ENCODE measurements at regions not wholly inside any gene's neighbourhood (a gene's known extent, or its start where the extent isn't known, plus 50 kb on each side); places are given as distances from the start of the nearest gene placed in this dataset.
"Not testable (repeated sequence)": the region's sequence is repeated elsewhere in the genome, so short reads cannot be mapped to it uniquely, and the experiment has no call there.

DNA sequence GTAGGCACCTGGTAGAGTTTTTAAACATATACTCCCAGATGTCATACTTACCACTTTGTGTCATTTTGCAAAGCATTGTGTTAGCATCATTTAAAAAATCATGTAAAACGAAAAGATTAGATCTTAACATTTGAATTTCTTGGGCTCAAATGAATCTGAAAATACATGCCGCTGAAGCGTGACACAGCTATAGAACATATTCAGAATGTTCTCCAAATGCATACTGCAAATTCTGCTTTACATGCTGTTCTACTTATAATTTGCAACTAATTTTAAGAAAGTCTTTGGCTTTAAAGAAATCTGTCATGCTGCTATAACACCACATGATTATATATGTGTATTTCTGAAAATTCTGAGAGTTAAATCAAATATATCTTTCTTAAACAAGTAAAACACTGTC, 109.2 kb upstream of the CAV2 start:
- no peaks in the 10 kb centered on the region for H3K4me1 Mint-ChIP-seq

DNA sequence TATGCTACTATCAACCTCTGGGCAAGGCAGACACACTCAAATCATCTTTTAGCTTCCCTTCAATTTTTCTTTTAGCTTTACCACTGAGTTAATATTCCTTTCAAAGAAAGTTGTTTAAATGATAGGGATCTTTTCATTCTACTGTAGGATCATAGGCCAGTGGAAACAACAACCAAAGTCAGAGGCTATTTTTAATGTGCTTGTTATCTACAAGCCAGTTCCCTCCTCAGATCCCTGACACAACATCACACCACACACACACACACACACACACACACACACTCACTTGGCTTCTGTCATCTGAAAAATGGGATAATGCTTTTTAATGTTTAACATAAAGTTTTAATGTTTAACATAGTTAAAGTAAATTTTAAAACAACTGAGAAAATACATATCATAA, 106.7 kb upstream of the CAV2 start:
- H3K4me1 Mint-ChIP-seq = no peaks in the 10 kb centered on the region
- peaks cover 5% of the 10 kb centered on the region for H3K27me3 Mint-ChIP-seq
- H3K36me3 Mint-ChIP-seq = no peaks in the 10 kb centered on the region
- H3K9me3 Mint-ChIP-seq = no peaks in the 10 kb centered on the region
- no peak overlapping the region for H3K4me3 Mint-ChIP-seq
- H3K27ac Mint-ChIP-seq = no peak overlapping the region

More for the DNA sequence above, 109.2 kb upstream of the CAV2 start:
- Mint-ChIP-seq H3K9me3 (no peaks in the 10 kb centered on the region), H3K36me3 (no peaks in the 10 kb centered on the region), H3K27me3 (peaks cover 5% of the 10 kb centered on the region), H3K27ac (no peak overlapping the region), H3K4me3 (no peak overlapping the region)

DNA sequence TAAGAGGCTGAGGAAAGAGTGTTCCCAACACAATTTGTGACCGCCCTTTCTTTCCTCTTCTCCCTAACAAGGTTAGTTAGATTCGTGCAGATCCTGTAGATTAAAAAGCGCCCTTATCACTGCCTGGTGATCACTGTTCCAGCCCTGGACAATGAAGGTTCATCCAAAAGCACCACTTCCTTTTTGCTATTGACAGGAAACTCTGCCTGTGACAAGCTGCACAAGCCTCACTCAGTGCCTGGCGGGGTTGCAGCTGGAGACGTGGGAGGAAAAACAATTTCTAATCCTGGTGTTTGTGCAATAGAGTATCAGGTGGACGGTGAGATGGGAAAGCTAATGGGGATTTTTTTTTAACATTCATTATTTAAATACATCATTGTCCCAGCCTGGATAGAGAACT, 105.9 kb upstream of the CAV2 start:
- Mint-ChIP-seq H3K36me3 (no peaks in the 10 kb centered on the region), H3K4me3 (no peak overlapping the region), H3K4me1 (no peaks in the 10 kb centered on the region), H3K27me3 (peaks cover 5% of the 10 kb centered on the region), H3K9me3 (no peaks in the 10 kb centered on the region), H3K27ac (no peak overlapping the region)

DNA sequence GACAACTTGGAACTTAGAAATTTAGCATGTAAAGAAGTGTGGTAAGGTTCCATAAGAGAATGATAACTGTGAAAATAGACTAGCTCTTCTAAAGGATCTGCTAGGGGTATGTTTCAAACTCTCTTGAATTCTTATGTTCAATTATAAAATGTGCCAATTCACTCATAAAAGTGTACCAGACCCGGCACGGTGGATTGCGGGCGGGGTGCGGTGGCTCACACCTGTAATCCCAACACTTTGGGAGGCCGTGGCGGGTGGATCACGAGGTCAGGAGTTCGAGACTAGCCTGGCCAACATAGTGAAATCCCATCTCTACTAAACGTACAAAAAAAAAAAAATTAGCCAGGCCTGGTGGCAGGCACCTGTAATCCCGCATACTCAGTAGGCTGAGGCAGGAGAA, 105.4 kb upstream of the CAV2 start:
- H3K27ac Mint-ChIP-seq = no peak overlapping the region
- no peaks in the 10 kb centered on the region for H3K4me1 Mint-ChIP-seq
- no peaks in the 10 kb centered on the region for H3K9me3 Mint-ChIP-seq
- H3K4me3 Mint-ChIP-seq = no peak overlapping the region
- peaks cover 5% of the 10 kb centered on the region for H3K27me3 Mint-ChIP-seq
- no peaks in the 10 kb centered on the region for H3K36me3 Mint-ChIP-seq

DNA sequence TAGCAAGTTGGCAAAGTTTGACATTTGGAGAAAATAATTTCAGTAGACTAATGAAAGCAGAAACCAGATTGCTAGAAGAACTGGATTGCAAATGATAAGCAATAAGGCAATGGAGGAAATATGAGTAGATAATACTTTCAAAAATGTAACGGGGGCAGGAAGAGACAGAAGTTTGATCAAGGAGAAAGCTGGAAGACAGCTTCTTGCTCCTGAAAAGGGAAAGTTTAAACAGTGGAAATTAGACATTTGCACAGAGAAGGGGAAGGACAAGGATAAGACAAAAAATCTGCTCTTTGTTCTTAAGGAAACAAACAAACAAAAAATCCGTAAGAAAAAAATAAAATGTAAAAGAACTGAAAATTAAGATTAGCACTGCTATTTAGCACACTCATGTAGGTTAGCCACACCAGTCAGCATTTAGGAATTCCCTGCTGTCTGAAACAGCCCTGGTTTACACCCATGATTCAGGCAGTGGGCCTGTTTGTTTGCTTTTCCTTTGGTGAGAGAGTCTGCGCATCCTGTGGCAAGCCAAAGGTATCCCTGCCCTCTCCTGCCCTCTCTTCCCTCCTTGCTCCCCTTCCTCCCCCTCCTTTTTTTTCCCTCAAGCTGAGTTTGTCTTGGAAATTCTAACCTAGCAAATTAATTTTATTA, 104.3 kb upstream of the CAV2 start:
- H3K9me3 Mint-ChIP-seq = no peaks in the 10 kb centered on the region
- peaks cover 2% of the 10 kb centered on the region for H3K27me3 Mint-ChIP-seq
- no peaks in the 10 kb centered on the region for H3K4me1 Mint-ChIP-seq
- H3K27ac Mint-ChIP-seq = no peak overlapping the region
- no peaks in the 10 kb centered on the region for H3K36me3 Mint-ChIP-seq
- H3K4me3 Mint-ChIP-seq = no peak overlapping the region

DNA sequence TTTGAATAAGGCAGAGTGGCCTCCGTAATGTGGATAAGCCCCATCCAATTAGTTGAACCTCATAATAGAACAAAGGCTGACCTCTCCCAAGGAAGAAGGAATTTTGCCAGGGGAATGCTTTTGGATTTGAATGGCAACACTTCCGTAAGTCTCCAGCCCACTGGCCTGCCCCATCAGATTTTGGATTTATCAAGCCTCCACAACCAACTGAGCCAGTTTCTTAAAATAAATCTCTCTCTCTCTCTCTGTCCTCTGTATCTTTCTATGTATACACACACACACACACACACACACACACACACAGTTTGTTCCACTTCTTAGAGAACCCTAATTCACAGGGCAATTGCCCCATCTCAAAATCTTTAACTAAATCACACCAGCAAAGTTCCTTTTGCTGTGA, 100.9 kb upstream of the CAV2 start:
- H3K36me3 Mint-ChIP-seq = no peaks in the 10 kb centered on the region
- no peaks in the 10 kb centered on the region for H3K4me1 Mint-ChIP-seq
- H3K27me3 Mint-ChIP-seq = peaks cover 2% of the 10 kb centered on the region
- no peaks in the 10 kb centered on the region for H3K9me3 Mint-ChIP-seq
- H3K27ac Mint-ChIP-seq = no peak overlapping the region
- H3K4me3 Mint-ChIP-seq = no peak overlapping the region

DNA sequence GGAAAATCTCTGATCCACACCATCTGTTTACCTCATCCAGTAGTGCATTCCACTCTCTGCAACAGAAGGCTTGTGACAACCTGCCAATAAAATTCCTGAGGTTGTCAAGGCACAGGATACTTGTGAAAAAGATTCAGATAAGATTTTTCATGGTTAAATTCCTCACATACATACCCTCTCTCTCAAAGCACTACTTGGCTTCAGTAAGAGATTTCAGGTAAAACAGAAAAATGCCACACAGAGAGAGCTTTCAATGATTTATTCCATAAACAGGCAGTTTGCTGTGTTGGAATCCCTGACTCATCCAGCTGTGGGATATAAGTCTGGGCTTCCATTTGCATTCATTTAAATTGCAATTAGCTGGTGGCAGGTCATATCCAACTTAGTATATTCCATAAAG, 99.7 kb upstream of the CAV2 start:
- H3K27me3 Mint-ChIP-seq = peaks cover 2% of the 10 kb centered on the region
- H3K27ac Mint-ChIP-seq = no peak overlapping the region
- no peaks in the 10 kb centered on the region for H3K9me3 Mint-ChIP-seq
- H3K4me1 Mint-ChIP-seq = no peaks in the 10 kb centered on the region
- no peaks in the 10 kb centered on the region for H3K36me3 Mint-ChIP-seq
- no peak overlapping the region for H3K4me3 Mint-ChIP-seq

DNA sequence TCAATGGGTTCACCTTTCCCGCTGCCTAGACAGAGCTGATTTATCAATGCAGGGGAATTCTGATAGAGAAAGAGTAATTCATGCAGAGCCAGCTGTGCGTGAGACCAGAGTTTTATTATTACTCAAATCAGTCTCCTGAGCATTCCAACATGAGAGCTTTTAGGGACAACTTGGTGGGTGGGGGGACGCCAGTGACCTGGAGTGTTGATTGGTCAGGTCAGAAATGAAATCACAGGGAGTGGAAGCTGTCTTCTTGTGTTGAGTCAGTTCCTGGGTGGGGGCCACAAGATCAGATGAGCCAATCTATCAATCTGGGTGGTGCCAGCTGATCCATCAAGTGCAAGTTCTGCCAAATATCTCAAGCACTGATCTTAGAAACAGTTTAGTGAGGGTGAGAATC, 99.0 kb upstream of the CAV2 start:
- Mint-ChIP-seq H3K36me3 (no peaks in the 10 kb centered on the region), H3K9me3 (no peaks in the 10 kb centered on the region), H3K27me3 (peaks cover 3% of the 10 kb centered on the region), H3K4me1 (no peaks in the 10 kb centered on the region), H3K27ac (no peak overlapping the region), H3K4me3 (no peak overlapping the region)

DNA sequence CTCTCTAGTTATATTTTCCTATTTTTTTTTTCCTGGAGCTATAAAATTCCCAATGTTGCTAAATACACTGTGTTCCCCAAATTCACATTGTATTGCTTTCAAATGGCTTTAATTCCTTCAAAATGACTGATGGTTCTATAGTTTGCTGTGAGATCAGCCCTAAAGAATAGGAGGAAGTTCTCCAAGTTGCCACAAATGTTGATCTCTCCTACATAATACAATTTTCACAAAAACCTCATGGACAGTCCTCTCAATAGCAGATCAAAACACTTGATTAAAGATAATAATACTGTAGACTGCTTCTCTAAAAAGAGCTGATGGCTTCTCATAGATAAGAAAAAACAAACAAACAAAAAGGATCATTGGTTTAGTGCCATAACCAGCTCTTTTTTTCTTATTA, 97.8 kb upstream of the CAV2 start:
- Mint-ChIP-seq H3K27ac (no peak overlapping the region), H3K4me1 (no peaks in the 10 kb centered on the region), H3K9me3 (no peaks in the 10 kb centered on the region), H3K36me3 (no peaks in the 10 kb centered on the region), H3K4me3 (no peak overlapping the region), H3K27me3 (peaks cover 4% of the 10 kb centered on the region)

DNA sequence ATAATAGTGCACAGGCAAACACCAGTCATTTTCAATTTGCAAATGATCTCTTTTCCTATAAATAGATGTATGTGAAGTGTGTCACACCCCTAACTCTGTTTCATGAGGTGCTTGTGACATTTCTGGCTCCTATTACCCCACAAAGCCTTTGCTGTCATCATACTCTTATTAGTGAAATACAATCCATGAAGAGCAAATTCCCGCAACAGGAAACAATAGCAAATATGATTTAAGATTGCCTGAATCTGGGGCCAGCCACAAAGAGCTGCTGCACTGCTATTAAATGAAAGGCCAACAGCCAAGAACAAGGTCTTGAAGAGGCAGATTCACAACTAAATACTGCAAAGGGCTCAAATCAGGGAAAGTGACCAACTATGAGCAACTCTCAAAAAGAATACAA, 96.3 kb upstream of the CAV2 start:
- Mint-ChIP-seq H3K27ac (no peak overlapping the region), H3K36me3 (no peaks in the 10 kb centered on the region), H3K4me3 (no peak overlapping the region), H3K27me3 (peaks cover 7% of the 10 kb centered on the region), H3K9me3 (no peaks in the 10 kb centered on the region), H3K4me1 (no peaks in the 10 kb centered on the region)

DNA sequence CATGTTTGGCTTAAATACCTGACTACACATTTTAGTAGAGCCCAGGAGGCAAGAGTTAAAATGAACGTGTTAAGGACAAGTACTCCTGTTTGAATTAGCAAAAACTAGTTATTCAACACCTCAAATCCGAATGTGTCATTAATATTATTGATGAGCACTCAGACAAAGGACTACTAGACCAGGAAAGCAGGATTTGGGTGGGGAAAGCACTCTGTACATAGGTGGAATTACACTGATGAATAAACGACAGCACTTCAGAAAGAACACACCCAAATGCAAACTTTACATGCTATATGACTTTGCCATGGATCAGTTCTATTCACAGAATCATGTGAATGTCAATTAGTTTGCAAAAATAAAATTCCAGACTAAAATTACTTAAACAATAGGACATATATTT, 95.1 kb upstream of the CAV2 start:
- H3K27ac Mint-ChIP-seq = no peak overlapping the region
- no peaks in the 10 kb centered on the region for H3K9me3 Mint-ChIP-seq
- H3K27me3 Mint-ChIP-seq = peaks cover 7% of the 10 kb centered on the region
- no peaks in the 10 kb centered on the region for H3K4me1 Mint-ChIP-seq
- no peaks in the 10 kb centered on the region for H3K36me3 Mint-ChIP-seq
- H3K4me3 Mint-ChIP-seq = no peak overlapping the region

DNA sequence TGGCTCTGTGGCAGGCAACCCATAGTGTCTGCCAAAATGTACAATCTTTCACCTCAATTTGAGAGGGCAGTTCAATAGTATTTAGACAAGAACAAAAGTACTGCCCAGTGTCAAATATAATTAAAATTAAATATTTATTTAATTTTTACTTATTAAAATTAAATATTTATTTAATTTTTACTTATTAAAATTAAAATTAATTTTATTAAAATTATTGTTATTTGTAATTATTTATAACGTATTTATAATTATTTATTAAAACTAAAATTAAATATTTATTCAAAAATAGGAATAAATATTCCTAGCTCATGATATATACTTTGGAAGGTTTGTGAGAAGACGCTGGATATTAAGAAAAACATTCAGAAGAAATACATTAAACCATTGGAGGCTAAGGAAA, 93.7 kb upstream of the CAV2 start:
- Mint-ChIP-seq H3K9me3 (no peaks in the 10 kb centered on the region), H3K36me3 (no peaks in the 10 kb centered on the region), H3K4me1 (no peaks in the 10 kb centered on the region), H3K4me3 (no peak overlapping the region), H3K27me3 (peaks cover 7% of the 10 kb centered on the region), H3K27ac (no peak overlapping the region)

DNA sequence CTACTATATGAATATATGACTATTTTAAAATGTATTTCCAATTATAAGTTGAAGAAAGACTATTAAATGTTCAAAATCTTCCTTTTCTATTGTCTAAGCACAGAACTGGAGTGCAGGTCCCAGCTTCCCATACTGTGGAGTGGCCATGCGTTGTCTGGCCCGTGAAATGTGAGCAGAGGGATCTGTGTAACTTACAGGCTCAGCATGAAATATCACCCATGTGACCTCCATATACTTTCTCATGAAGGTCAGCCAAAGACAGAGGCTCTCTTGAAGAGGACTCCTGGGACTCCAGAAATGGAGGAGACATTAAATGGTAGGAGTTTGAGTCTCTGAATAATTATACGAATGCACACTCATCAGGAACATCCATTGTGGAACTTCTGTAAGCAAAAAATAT, 92.4 kb upstream of the CAV2 start:
- no peaks in the 10 kb centered on the region for H3K9me3 Mint-ChIP-seq
- H3K4me1 Mint-ChIP-seq = no peaks in the 10 kb centered on the region
- H3K27ac Mint-ChIP-seq = no peak overlapping the region
- no peaks in the 10 kb centered on the region for H3K36me3 Mint-ChIP-seq
- no peak overlapping the region for H3K4me3 Mint-ChIP-seq
- H3K27me3 Mint-ChIP-seq = peaks cover 7% of the 10 kb centered on the region

DNA sequence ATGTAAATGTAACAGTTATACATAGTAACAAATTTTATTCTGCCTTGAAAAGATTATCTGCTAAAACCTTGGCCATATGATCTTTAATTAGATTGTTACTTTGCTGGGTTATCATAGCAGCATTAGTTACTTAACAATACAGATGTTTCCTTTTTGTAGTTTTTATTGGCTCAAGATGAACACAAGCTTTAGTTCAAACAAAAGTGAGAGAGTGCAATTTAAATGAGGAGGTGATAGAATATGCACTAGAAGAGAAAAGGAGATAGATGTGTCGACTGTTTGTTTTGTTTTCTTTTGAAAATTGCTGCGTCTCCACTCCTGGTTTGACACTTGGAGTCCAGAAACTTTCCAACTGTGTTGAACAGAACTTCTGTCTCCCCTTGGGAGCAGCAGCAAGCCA, 91.4 kb upstream of the CAV2 start:
- Mint-ChIP-seq H3K27ac (no peak overlapping the region), H3K4me3 (no peak overlapping the region), H3K36me3 (no peaks in the 10 kb centered on the region), H3K27me3 (peaks cover 7% of the 10 kb centered on the region), H3K4me1 (no peaks in the 10 kb centered on the region), H3K9me3 (no peaks in the 10 kb centered on the region)

DNA sequence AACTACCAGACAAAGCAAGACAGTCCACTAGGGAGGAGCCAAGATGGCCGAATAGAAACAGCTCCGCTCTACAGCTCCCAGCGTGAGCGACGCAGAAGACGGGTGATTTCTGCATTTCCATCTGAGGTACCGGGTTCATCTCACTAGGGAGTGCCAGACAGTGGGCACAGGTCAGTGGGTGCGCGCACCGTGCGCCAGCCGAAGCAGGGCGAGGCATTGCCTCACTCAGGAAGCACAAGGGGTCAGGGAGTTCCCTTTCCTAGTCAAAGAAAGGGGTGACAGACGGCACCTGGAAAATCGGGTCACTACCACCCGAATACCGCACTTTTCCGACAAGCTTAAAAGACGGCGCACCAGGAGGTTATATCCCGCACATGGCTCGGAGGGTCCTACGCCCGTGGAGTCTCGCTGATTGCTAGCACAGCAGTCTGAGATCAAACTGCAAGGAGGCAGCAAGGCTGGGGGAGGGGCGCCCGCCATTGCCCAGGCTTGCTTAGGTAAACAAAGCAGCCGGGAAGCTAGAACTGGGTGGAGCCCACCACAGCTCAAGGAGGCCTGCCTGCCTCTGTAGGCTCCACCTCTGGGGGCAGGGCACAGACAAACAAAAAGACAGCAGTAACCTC, 90.6 kb upstream of the CAV2 start:
- H3K4me1 Mint-ChIP-seq = not testable (repeated sequence)

DNA sequence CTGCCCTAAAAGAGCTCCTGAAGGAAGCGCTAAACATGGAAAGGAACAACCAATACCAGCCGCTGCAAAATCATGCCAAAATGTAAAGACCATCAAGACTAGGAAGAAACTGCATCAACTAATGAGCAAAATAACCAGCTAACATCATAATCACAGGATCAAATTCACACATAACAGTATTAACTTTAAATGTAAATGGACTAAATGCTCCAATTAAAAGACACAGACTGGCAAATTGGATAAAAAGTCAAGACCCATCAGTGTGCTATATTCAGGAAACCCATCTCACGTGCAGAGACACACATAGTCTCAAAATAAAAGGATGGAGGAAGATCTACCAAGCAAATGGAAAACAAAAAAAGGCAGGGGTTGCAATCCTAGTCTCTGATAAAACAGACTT, 88.8 kb upstream of the CAV2 start:
- not testable (repeated sequence) for H3K4me3 Mint-ChIP-seq, H3K4me1 Mint-ChIP-seq, H3K27ac Mint-ChIP-seq, H3K9me3 Mint-ChIP-seq, H3K27me3 Mint-ChIP-seq, H3K36me3 Mint-ChIP-seq

More for the DNA sequence above, 90.6 kb upstream of the CAV2 start:
- H3K9me3 Mint-ChIP-seq, H3K27me3 Mint-ChIP-seq, H3K36me3 Mint-ChIP-seq, H3K27ac Mint-ChIP-seq, H3K4me3 Mint-ChIP-seq: not testable (repeated sequence)
